ENCODE measurements at regions not wholly inside any gene's neighbourhood (a gene's known extent, or its start where the extent isn't known, plus 50 kb on each side); places are given as distances from the start of the nearest gene placed in this dataset.

DNA sequence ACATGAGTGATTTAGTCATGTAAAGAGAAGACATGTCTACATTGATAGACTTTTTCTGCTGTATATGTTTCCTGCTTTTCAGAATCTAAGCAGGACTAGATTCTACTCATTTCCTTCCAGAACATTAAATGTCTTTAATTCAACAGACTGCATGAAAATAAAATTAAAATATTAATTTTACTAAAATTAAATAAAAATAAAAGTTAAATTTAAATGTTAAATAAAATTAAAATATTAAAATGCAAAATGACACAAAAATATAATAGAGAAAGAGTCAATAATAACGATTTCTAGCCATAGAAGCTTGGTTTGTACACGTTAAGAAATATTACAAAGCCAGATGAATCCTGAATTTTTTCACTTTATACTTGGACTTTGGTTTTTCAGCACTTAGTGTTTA, 552.8 kb upstream of the NR5A2 start:
- TF ChIP-seq, protein P1, sequence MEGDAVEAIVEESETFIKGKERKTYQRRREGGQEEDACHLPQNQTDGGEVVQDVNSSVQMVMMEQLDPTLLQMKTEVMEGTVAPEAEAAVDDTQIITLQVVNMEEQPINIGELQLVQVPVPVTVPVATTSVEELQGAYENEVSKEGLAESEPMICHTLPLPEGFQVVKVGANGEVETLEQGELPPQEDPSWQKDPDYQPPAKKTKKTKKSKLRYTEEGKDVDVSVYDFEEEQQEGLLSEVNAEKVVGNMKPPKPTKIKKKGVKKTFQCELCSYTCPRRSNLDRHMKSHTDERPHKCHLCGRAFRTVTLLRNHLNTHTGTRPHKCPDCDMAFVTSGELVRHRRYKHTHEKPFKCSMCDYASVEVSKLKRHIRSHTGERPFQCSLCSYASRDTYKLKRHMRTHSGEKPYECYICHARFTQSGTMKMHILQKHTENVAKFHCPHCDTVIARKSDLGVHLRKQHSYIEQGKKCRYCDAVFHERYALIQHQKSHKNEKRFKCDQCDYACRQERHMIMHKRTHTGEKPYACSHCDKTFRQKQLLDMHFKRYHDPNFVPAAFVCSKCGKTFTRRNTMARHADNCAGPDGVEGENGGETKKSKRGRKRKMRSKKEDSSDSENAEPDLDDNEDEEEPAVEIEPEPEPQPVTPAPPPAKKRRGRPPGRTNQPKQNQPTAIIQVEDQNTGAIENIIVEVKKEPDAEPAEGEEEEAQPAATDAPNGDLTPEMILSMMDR (IDR thresholded peaks at IDR 0.05; ENCODE audit: insufficient read depth, low read length, poor library complexity, severe bottlenecking), result no peak
- no peak for TF ChIP-seq EZH2phosphoT487 (conservative IDR thresholded peaks at IDR 0.05; ENCODE audit: low read length)
